HUDEP-2 (cell line): ENCODE measurements at regions not wholly inside any gene's neighbourhood (a gene's known extent, or its start where the extent isn't known, plus 50 kb on each side); places are given as distances from the start of the nearest gene placed in this dataset.

Experiments
- DNase-seq, 76 experiments: peaks; one replicate each; lab custom pipeline; 2025; ENCODE audit not compliant: unreplicated experiment in 76 of 76; lab: John Stamatoyannopoulos, UW

GRCh38 chr3:8336456-8336855 is 165.2 kb upstream of the LMCD1 start:
- DNase-seq: peak in 6 of 76 experiments; percentile 4 to 24 (median 8)

- DNase-seq: no peak
Observed at GRCh38 chr3:8338424-8338823, 163.2 kb upstream of the LMCD1 start.

GRCh38 chr3:8341821-8342247 is 159.8 kb upstream of the LMCD1 start:
- no peak for DNase-seq

- DNase-seq: no peak
Observed at GRCh38 chr3:8343058-8343457, 158.6 kb upstream of the LMCD1 start.

GRCh38 chr3:8345398-8345797 is 156.2 kb upstream of the LMCD1 start:
- no peak for DNase-seq

GRCh38 chr3:8348076-8348475 is 153.5 kb upstream of the LMCD1 start:
- DNase-seq: no peak

- no peak for DNase-seq
Observed at GRCh38 chr3:8352475-8352874, 149.1 kb upstream of the LMCD1 start.

GRCh38 chr3:8353364-8353763 is 148.3 kb upstream of the LMCD1 start:
- no peak for DNase-seq

GRCh38 chr3:8355346-8355745 is 146.3 kb upstream of the LMCD1 start:
- no peak for DNase-seq

GRCh38 chr3:8356066-8356465 is 145.6 kb upstream of the LMCD1 start:
- DNase-seq: peak in 47 of 76 experiments; percentile 3 to 70 (median 25)

- DNase-seq: no peak
Observed at GRCh38 chr3:8357859-8358258, 143.8 kb upstream of the LMCD1 start.

GRCh38 chr3:8359133-8359532 is 142.5 kb upstream of the LMCD1 start:
- DNase-seq: no peak

GRCh38 chr3:8363200-8363599 is 138.4 kb upstream of the LMCD1 start:
- no peak for DNase-seq

- no peak for DNase-seq
Observed at GRCh38 chr3:8365541-8365940, 136.1 kb upstream of the LMCD1 start.

- DNase-seq: no peak
Observed at GRCh38 chr3:8366219-8366810, 135.3 kb upstream of the LMCD1 start.

- DNase-seq: no peak
Observed at GRCh38 chr3:8368598-8368997, 133.0 kb upstream of the LMCD1 start.

GRCh38 chr3:8369638-8370037 is 132.0 kb upstream of the LMCD1 start:
- DNase-seq: no peak

- DNase-seq: peak in 73 of 76 experiments; percentile 14 to 97 (median 77)
Observed at GRCh38 chr3:8371085-8371551, 130.5 kb upstream of the LMCD1 start.

GRCh38 chr3:8371960-8372463 is 129.6 kb upstream of the LMCD1 start:
- DNase-seq: peak in 72 of 76 experiments; percentile 2 to 89 (median 56)

GRCh38 chr3:8380904-8381704 is 120.5 kb upstream of the LMCD1 start:
- no peak for DNase-seq

GRCh38 chr3:8385848-8386620 is 115.6 kb upstream of the LMCD1 start:
- DNase-seq: no peak
